Ovary (tissue), 3 donors: ENCODE measurements at regions not wholly inside any gene's neighbourhood (a gene's known extent, or its start where the extent isn't known, plus 50 kb on each side); places are given as distances from the start of the nearest gene placed in this dataset.

Source experiments
- POLR2A ChIP-seq: fragments of 450-650 bp; IDR thresholded peaks from one replicate; pipeline ENCODE4 v1.6.1; 2017; ENCODE audit warnings: antibody characterized with exemption, mild to moderate bottlenecking, moderate library complexity
- TF ChIP-seq, protein P1 (sequence below), 3 donors: fragments of 450-650 bp in 2 of 3; fragments of 200-600 bp in 1 of 3; IDR thresholded peaks; one replicate each; pipeline versions ENCODE4 v1.5.1 to v1.8.0; 2016 to 2022; ENCODE audit warnings: antibody characterized with exemption in 3 of 3, mild to moderate bottlenecking in 1 of 3
- donor health status: DM: no; HTN: no; CAD: no.

DNA sequence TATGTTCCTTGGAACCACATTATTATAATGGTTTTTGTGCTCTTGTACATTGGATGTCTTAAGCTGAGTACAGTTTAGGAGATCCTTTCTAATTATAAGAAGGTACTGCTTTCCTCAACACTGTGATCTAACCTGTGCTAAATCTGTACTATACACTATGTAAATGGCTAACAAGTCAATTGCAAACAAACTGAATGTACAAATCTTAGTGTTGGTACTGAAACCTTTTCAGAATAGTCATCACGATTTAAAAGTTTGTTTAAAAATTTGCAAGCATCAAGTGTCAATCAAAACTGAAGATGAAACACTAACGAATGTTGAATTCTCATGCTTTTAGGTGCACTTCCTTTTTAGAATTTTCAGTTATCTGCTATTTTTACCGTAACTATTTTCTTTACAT, 2090.4 kb upstream of the TENM3 start:
- TF ChIP-seq, protein P1, sequence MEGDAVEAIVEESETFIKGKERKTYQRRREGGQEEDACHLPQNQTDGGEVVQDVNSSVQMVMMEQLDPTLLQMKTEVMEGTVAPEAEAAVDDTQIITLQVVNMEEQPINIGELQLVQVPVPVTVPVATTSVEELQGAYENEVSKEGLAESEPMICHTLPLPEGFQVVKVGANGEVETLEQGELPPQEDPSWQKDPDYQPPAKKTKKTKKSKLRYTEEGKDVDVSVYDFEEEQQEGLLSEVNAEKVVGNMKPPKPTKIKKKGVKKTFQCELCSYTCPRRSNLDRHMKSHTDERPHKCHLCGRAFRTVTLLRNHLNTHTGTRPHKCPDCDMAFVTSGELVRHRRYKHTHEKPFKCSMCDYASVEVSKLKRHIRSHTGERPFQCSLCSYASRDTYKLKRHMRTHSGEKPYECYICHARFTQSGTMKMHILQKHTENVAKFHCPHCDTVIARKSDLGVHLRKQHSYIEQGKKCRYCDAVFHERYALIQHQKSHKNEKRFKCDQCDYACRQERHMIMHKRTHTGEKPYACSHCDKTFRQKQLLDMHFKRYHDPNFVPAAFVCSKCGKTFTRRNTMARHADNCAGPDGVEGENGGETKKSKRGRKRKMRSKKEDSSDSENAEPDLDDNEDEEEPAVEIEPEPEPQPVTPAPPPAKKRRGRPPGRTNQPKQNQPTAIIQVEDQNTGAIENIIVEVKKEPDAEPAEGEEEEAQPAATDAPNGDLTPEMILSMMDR (IDR thresholded peaks at IDR 0.05), result no peak
- TF ChIP-seq POLR2A, result no peak
